SH-SY5Y (cell line): ENCODE measurements at regions not wholly inside any gene's neighbourhood (a gene's known extent, or its start where the extent isn't known, plus 50 kb on each side); places are given as distances from the start of the nearest gene placed in this dataset.

ENCODE experiments used
- GATA2 ChIP-seq: IDR thresholded peaks from 2 replicates; pipeline ENCODE4 v1.6.1; 2011; ENCODE audit warnings: mild to moderate bottlenecking, low read depth, low read length
- GATA3 ChIP-seq: IDR thresholded peaks from 2 replicates; pipeline ENCODE4 v1.6.1; 2011; ENCODE audit warnings: low read depth, mild to moderate bottlenecking, low read length, moderate library complexity

GRCh38 chr15:25619761-25620160 is 180.9 kb upstream of the UBE3A start:
- no peak for TF ChIP-seq GATA3
- no peak for TF ChIP-seq GATA2
